Stimulated activated naive CD4-positive, alpha-beta T cell treated with Interleukin-2 at 50 U/mL for 16 hours (primary cell): ENCODE measurements at regions not wholly inside any gene's neighbourhood (a gene's known extent, or its start where the extent isn't known, plus 50 kb on each side); places are given as distances from the start of the nearest gene placed in this dataset.

Experiments
- DNase-seq: peaks from one replicate; lab custom pipeline; 2025; lab: John Stamatoyannopoulos, UW

GRCh38 chr15:26376243-26376642, 396.6 kb downstream of the GABRB3 start:
- no peak for DNase-seq

GRCh38 chr15:26374806-26375205, 398.1 kb downstream of the GABRB3 start:
- DNase-seq: no peak

DNA sequence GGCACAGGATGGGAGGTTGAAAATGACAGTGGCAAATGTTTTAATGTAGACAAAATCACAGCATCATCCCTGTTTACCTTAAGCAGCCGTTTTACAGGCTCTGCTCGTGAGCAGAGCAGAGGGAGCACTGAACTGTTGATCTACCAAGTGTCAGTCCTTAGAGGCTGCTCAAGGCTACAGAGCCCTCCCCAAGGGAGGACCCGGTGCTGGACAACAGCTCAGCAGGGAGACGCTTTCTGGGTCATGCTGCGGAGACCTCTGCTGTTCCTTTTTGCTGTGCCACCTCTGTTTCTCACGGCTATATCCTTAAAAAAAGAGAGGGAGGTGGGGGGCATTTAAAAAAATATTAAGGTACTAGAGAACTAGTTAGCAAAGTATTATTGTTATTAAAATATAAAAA, 400.2 kb downstream of the GABRB3 start:
- DNase-seq: no peak

DNA sequence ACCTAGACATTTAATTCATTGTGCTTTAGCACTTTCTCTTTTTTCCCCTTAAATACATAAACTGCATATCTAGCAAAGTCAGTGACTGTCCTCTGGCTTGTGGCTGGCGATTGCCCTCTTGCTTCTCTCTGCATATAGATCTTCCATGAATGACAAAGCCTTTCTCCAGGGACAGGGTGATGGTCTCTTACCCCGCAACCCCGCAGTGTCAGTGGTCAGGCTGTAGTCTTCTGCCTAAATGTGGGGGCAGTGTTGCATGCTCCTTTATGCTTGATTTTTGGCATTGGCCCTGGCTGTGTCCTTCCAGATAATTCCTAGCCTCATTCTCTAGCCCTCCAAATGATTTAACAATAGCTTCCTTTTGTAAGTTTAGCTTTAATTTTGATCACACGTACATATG, 407.8 kb downstream of the GABRB3 start:
- DNase-seq: no peak

DNA sequence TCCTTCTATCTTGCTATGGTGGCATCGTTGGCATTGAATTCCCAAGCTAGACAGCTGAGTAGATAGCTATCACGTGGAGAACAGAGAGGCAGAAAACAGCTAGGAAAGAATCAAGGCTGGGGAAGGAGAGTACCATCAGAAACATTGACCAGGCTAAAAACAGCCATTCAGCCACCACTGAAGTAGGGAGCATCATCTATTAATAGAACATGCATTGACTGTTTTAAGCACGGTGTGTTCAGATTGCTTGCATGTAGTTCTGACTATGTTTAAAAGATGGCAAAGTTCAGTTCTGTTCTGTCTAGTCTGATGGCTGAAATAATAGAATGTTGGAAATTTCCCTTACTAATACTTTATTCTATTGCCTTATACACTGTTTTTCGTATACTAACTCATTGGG, 413.0 kb downstream of the GABRB3 start:
- DNase-seq: no peak

DNA sequence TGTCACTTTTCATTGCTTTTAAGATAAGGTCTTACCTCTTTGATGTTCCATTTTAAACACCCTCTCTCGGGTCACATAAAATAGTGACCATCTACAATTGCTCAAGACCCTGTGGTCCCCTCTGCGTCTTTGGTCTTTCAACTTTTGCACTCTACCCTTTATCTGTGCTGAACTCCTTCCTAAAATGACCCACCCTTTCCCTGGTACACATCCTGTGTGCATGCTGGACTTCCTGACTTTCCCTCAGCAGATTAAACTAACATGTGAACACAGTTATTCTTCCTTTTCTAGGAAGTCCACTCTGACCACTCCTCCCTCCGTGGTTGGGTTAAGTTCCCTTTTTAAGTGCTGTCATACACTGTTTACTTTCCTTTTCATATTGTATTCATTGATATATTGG, 414.2 kb downstream of the GABRB3 start:
- DNase-seq: no peak

- DNase-seq: no peak
Measured at GRCh38 chr15:26357653-26358052, 415.2 kb downstream of the GABRB3 start.

GRCh38 chr15:26355472-26356074, 417.3 kb downstream of the GABRB3 start:
- no peak for DNase-seq

DNA sequence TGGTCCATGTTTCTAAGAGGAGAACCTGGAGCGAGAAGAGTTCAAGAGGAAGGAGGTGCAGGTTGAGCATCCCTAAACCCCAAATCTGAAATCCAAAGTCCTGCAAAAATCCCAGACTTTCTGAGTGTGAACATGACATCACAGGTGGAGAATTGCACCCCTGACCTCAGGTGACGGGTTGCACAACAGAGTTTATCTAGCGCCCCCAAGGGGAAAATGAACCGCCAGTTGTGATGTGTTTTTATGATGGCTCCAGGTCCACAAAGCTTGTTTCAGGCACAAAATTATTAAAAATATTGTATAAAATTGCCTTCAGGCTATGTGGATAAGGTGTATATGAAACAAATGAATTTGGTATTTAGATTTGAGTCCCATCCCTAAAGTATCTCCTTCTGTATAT, 420.0 kb downstream of the GABRB3 start:
- DNase-seq: no peak

GRCh38 chr15:26352406-26352805, 420.5 kb downstream of the GABRB3 start:
- DNase-seq: no peak

DNA sequence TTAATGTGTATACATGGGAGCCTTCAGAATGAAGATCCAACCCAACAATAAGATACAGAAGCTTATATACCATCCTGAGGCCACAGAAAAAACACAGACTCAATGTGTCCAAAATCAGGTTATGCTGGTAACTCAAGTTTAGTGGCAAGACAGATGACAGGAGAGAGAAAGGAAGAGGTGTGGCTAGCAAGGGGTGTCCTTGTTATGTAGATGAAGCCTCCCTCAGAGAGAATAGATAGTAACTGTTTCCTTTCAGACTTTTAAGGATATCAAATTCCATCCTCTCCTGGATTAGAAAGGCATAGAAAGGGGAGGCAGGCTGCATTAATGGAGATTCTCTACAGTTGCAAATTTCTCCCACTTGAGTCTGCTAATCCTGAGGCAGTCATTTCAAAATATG, 447.4 kb downstream of the GABRB3 start:
- DNase-seq: no peak

- no peak for DNase-seq
Measured at GRCh38 chr15:26323566-26323965, 449.3 kb downstream of the GABRB3 start.

- DNase-seq: no peak
Measured at GRCh38 chr15:26318689-26319088, 454.2 kb downstream of the GABRB3 start.

GRCh38 chr15:26314577-26314976, 451.4 kb upstream of the ATP10A start:
- no peak for DNase-seq

GRCh38 chr15:26311710-26312236, 448.6 kb upstream of the ATP10A start:
- DNase-seq: no peak

DNA sequence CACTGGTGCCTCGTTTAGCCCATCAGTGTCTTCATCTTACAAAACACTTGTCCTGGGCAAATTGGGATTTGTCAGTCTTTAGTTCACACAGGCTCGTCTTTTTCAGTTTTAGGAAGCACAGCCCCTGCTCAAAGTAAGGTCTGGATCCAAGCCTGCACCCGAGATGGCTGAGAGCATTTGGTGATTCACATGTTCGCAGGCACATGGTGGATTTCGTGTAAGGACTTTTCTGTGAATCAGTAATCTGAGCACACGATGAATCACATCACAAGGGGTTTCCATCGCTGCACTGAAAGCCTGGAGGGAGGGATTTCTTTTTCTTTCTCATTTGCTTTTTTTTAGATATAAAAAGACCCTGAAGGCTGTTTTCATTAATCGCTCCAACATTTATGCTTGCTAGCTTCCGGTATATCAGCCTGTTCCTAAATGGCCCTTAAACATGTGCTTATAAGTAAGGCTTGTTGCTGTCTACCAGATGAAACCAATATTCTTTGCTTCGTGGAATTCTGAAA, 435.6 kb upstream of the ATP10A start:
- no peak for DNase-seq

- DNase-seq: no peak
Measured at GRCh38 chr15:26298010-26298658, 435.0 kb upstream of the ATP10A start.

GRCh38 chr15:26295336-26296085, 432.4 kb upstream of the ATP10A start:
- no peak for DNase-seq

DNA sequence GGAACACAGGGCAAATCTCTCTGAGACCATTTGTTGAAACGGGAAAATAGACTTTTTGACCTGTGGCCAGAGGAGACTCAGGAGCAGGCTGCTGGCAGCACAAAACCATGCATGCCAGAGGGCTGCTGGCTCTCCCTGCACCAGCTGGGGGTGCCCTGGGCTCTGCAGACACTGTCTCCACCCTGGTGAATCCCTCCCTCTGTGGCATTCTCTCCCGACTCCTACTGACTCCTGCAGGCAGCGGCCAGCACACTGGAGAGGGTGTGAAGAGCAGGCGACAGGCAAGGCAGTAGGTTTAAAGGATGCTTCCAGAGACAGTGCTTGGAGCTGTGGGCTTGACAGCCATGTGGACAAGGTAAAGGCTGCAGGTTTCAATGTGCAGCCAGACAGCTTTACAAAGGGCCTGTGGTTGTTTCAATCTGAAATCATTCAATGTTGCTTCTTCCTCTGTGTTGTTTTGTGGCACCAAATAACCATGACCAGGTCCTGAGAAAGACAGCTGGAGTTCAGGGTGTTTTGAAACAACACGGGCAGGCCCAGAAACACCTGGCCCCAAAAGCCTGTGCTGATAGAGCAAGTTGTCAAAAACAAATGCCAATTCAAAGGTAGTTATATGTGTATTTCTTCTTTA, 431.0 kb upstream of the ATP10A start:
- no peak for DNase-seq

- no peak for DNase-seq
Measured at GRCh38 chr15:26287381-26287780, 424.3 kb upstream of the ATP10A start.

- no peak for DNase-seq
Measured at GRCh38 chr15:26280281-26280680, 417.2 kb upstream of the ATP10A start.

DNA sequence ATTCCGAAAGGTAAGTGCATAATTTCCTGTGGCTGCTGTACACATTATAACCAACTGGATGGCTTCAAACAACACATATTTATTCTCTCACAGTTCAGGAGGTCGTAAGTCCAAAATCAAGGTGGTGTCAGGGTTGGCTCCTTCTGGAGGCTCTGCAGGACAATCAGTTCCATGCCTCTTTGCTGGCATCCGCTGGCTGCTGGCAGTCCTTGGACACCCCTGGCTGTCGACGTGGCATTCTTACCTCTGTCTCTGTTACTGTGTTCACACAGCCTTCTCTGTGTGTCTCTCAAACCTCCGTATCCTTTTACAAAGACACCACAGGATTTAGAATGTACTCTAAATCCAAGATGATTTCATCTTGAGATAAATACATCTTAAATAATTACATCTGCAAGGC, 398.8 kb upstream of the ATP10A start:
- no peak for DNase-seq

DNA sequence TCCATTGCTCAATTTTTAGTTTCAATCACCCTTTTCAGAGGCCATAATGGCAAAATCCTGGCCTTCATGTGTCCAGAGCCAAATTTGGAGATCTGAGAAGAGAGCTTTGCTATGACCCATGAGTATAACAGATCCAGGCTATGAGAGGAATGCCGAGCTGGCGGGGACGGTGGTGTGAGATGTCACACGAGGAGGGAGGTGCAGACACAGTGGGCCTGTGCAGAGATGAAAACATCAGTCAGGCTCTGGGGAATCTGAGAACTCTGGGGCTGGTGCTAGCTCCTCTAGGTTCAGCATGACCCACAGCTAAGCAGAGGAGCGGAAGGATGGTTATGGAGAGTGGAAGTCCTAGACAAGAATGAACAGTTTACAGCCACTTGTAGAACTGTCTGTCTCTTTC, 398.3 kb upstream of the ATP10A start:
- no peak for DNase-seq
